ENCODE measurements at regions not wholly inside any gene's neighbourhood (a gene's known extent, or its start where the extent isn't known, plus 50 kb on each side); places are given as distances from the start of the nearest gene placed in this dataset.

GRCh38 chr18:1408376-1408775 lies 503.7 kb downstream of the ADCYAP1 start:
- no peak overlapping the region for H3K14ac ChIP-seq (ENCODE audit: low read length in 2 of 2)
- H3K4me1 ChIP-seq (ENCODE audit: control insufficient read depth, insufficient read depth, low read depth, low read length): no peaks in the 10 kb centered on the region
- no peaks in the 10 kb centered on the region for H3K79me1 ChIP-seq (replicated peaks; ENCODE audit: low read length, poor library complexity, severe bottlenecking)
- H4K8ac ChIP-seq (ENCODE audit: low read length): no peak overlapping the region
- no peaks in the 10 kb centered on the region for H3K9me3 ChIP-seq (ENCODE audit: control insufficient read depth, low read length)
- no peaks in the 10 kb centered on the region for H3K27me3 ChIP-seq (ENCODE audit: control insufficient read depth in 1 of 2, insufficient read depth in 1 of 2, low read length in 2 of 2)
- no peak overlapping the region for H3K27ac ChIP-seq (ENCODE audit: low read length, poor library complexity, severe bottlenecking)
- no peaks in the 10 kb centered on the region for H3K36me3 ChIP-seq (ENCODE audit: control insufficient read depth in 1 of 2, insufficient read depth in 2 of 2, low read depth in 1 of 2, low read length in 2 of 2)
- no peak overlapping the region for H3K23ac ChIP-seq (ENCODE audit: low read length in 2 of 2)
- no peak overlapping the region for H2BK120ac ChIP-seq (ENCODE audit: low read depth, low read length)
- no peak overlapping the region for H3K4ac ChIP-seq (ENCODE audit: low read depth in 1 of 2, low read length in 2 of 2)
- H3K18ac ChIP-seq (ENCODE audit: low read depth in 1 of 2, low read length in 2 of 2): no peak overlapping the region
- no peak overlapping the region for H2AFZ ChIP-seq (ENCODE audit: low read depth, low read length)
- H4K91ac ChIP-seq (ENCODE audit: low read length): no peak overlapping the region
- no peak overlapping the region for H2AK5ac ChIP-seq (ENCODE audit: low read length, severe bottlenecking)
- no peak overlapping the region for H3K4me2 ChIP-seq (ENCODE audit: low read length, poor library complexity, severe bottlenecking)
- 45% methylated on average over 1 of the region's 2 CpGs for WGBS
- no peak overlapping the region for H2BK15ac ChIP-seq (ENCODE audit: low read depth, poor library complexity, severe bottlenecking)
- no peak overlapping the region for H3K9ac ChIP-seq (ENCODE audit: low read length)
- DNase-seq: no peak
- no peak overlapping the region for H2BK12ac ChIP-seq (ENCODE audit: low read length in 2 of 2)
- H2BK5ac ChIP-seq (ENCODE audit: low read depth, low read length, poor library complexity, severe bottlenecking): no peak overlapping the region
- H3K4me3 ChIP-seq (ENCODE audit: insufficient read depth in 1 of 2, low read depth in 1 of 2, low read length in 2 of 2): no peak overlapping the region

GRCh38 chr18:1412655-1413322 lies 508.1 kb downstream of the ADCYAP1 start:
- WGBS: 0% methylated on average over 1 of the region's 2 CpGs
- Histone ChIP-seq H2BK5ac (ENCODE audit: low read depth, low read length, poor library complexity, severe bottlenecking) (no peak overlapping the region), H3K36me3 (ENCODE audit: control insufficient read depth in 1 of 2, insufficient read depth in 2 of 2, low read depth in 1 of 2, low read length in 2 of 2) (no peaks in the 10 kb centered on the region), H3K23ac (ENCODE audit: low read length in 2 of 2) (no peak overlapping the region), H3K27me3 (ENCODE audit: control insufficient read depth in 1 of 2, insufficient read depth in 1 of 2, low read length in 2 of 2) (no peaks in the 10 kb centered on the region), H2AK5ac (ENCODE audit: low read length, severe bottlenecking) (no peak overlapping the region), H3K4me3 (ENCODE audit: insufficient read depth in 1 of 2, low read depth in 1 of 2, low read length in 2 of 2) (no peak overlapping the region), H3K79me1 (replicated peaks; ENCODE audit: low read length, poor library complexity, severe bottlenecking) (no peaks in the 10 kb centered on the region), H2BK15ac (ENCODE audit: low read depth, poor library complexity, severe bottlenecking) (no peak overlapping the region), H2BK12ac (ENCODE audit: low read length in 2 of 2) (no peak overlapping the region), H3K18ac (ENCODE audit: low read depth in 1 of 2, low read length in 2 of 2) (no peak overlapping the region), H3K14ac (ENCODE audit: low read length in 2 of 2) (no peak overlapping the region), H3K4ac (ENCODE audit: low read depth in 1 of 2, low read length in 2 of 2) (no peak overlapping the region), H3K27ac (ENCODE audit: low read length, poor library complexity, severe bottlenecking) (no peak overlapping the region), H3K9me3 (ENCODE audit: control insufficient read depth, low read length) (no peaks in the 10 kb centered on the region), H3K9ac (ENCODE audit: low read length) (no peak overlapping the region), H3K4me2 (ENCODE audit: low read length, poor library complexity, severe bottlenecking) (no peak overlapping the region), H2BK120ac (ENCODE audit: low read depth, low read length) (no peak overlapping the region), H2AFZ (ENCODE audit: low read depth, low read length) (no peak overlapping the region), H4K91ac (ENCODE audit: low read length) (no peak overlapping the region), H4K8ac (ENCODE audit: low read length) (no peak overlapping the region), H3K4me1 (ENCODE audit: control insufficient read depth, insufficient read depth, low read depth, low read length) (no peaks in the 10 kb centered on the region)
- no peak for DNase-seq

- 61% methylated on average over 5 of the region's 5 CpGs for WGBS
- Histone ChIP-seq H3K4me3 (ENCODE audit: insufficient read depth in 1 of 2, low read depth in 1 of 2, low read length in 2 of 2) (no peak overlapping the region), H3K18ac (ENCODE audit: low read depth in 1 of 2, low read length in 2 of 2) (no peak overlapping the region), H2BK120ac (ENCODE audit: low read depth, low read length) (no peak overlapping the region), H3K4ac (ENCODE audit: low read depth in 1 of 2, low read length in 2 of 2) (no peak overlapping the region), H3K9ac (ENCODE audit: low read length) (no peak overlapping the region), H2AK5ac (ENCODE audit: low read length, severe bottlenecking) (no peak overlapping the region), H3K4me2 (ENCODE audit: low read length, poor library complexity, severe bottlenecking) (no peak overlapping the region), H2AFZ (ENCODE audit: low read depth, low read length) (no peak overlapping the region), H3K27me3 (ENCODE audit: control insufficient read depth in 1 of 2, insufficient read depth in 1 of 2, low read length in 2 of 2) (no peaks in the 10 kb centered on the region), H3K79me1 (replicated peaks; ENCODE audit: low read length, poor library complexity, severe bottlenecking) (no peaks in the 10 kb centered on the region), H2BK5ac (ENCODE audit: low read depth, low read length, poor library complexity, severe bottlenecking) (no peak overlapping the region), H4K8ac (ENCODE audit: low read length) (no peak overlapping the region), H3K4me1 (ENCODE audit: control insufficient read depth, insufficient read depth, low read depth, low read length) (no peaks in the 10 kb centered on the region), H4K91ac (ENCODE audit: low read length) (no peak overlapping the region), H3K9me3 (ENCODE audit: control insufficient read depth, low read length) (no peaks in the 10 kb centered on the region), H2BK15ac (ENCODE audit: low read depth, poor library complexity, severe bottlenecking) (no peak overlapping the region), H2BK12ac (ENCODE audit: low read length in 2 of 2) (no peak overlapping the region), H3K23ac (ENCODE audit: low read length in 2 of 2) (no peak overlapping the region), H3K14ac (ENCODE audit: low read length in 2 of 2) (no peak overlapping the region), H3K27ac (ENCODE audit: low read length, poor library complexity, severe bottlenecking) (no peak overlapping the region), H3K36me3 (ENCODE audit: control insufficient read depth in 1 of 2, insufficient read depth in 2 of 2, low read depth in 1 of 2, low read length in 2 of 2) (no peaks in the 10 kb centered on the region)
- no peak for DNase-seq
These were observed 508.6 kb downstream of the ADCYAP1 start for GRCh38 chr18:1413323-1413675.

GRCh38 chr18:1416074-1416473 lies 511.4 kb downstream of the ADCYAP1 start:
- H3K23ac ChIP-seq (ENCODE audit: low read length in 2 of 2): no peak overlapping the region
- no peaks in the 10 kb centered on the region for H3K27me3 ChIP-seq (ENCODE audit: control insufficient read depth in 1 of 2, insufficient read depth in 1 of 2, low read length in 2 of 2)
- H3K79me1 ChIP-seq (replicated peaks; ENCODE audit: low read length, poor library complexity, severe bottlenecking): no peaks in the 10 kb centered on the region
- no peak overlapping the region for H2BK15ac ChIP-seq (ENCODE audit: low read depth, poor library complexity, severe bottlenecking)
- DNase-seq: no peak
- no peak overlapping the region for H4K8ac ChIP-seq (ENCODE audit: low read length)
- H3K27ac ChIP-seq (ENCODE audit: low read length, poor library complexity, severe bottlenecking): no peak overlapping the region
- H3K4me1 ChIP-seq (ENCODE audit: control insufficient read depth, insufficient read depth, low read depth, low read length): no peaks in the 10 kb centered on the region
- H3K36me3 ChIP-seq (ENCODE audit: control insufficient read depth in 1 of 2, insufficient read depth in 2 of 2, low read depth in 1 of 2, low read length in 2 of 2): no peaks in the 10 kb centered on the region
- no peak overlapping the region for H3K4ac ChIP-seq (ENCODE audit: low read depth in 1 of 2, low read length in 2 of 2)
- no peak overlapping the region for H4K91ac ChIP-seq (ENCODE audit: low read length)
- H2BK5ac ChIP-seq (ENCODE audit: low read depth, low read length, poor library complexity, severe bottlenecking): no peak overlapping the region
- H3K14ac ChIP-seq (ENCODE audit: low read length in 2 of 2): no peak overlapping the region
- H2AFZ ChIP-seq (ENCODE audit: low read depth, low read length): no peak overlapping the region
- no peak overlapping the region for H3K18ac ChIP-seq (ENCODE audit: low read depth in 1 of 2, low read length in 2 of 2)
- H3K4me2 ChIP-seq (ENCODE audit: low read length, poor library complexity, severe bottlenecking): no peak overlapping the region
- H3K9me3 ChIP-seq (ENCODE audit: control insufficient read depth, low read length): no peaks in the 10 kb centered on the region
- WGBS: 97% methylated on average over 5 of the region's 6 CpGs
- H2BK120ac ChIP-seq (ENCODE audit: low read depth, low read length): no peak overlapping the region
- H3K4me3 ChIP-seq (ENCODE audit: insufficient read depth in 1 of 2, low read depth in 1 of 2, low read length in 2 of 2): no peak overlapping the region
- H2AK5ac ChIP-seq (ENCODE audit: low read length, severe bottlenecking): no peak overlapping the region
- H2BK12ac ChIP-seq (ENCODE audit: low read length in 2 of 2): no peak overlapping the region
- no peak overlapping the region for H3K9ac ChIP-seq (ENCODE audit: low read length)
